ENCODE measurements at regions not wholly inside any gene's neighbourhood (a gene's known extent, or its start where the extent isn't known, plus 50 kb on each side); places are given as distances from the start of the nearest gene placed in this dataset.

GRCh38 chr20:22799687-22800086 lies 215.3 kb upstream of the FOXA2 start:
- H3K36me3 Mint-ChIP-seq = no peaks in the 10 kb centered on the region
- H3K4me1 Mint-ChIP-seq = no peaks in the 10 kb centered on the region
- ATAC-seq (ENCODE audit: low read depth) = no peak
- no peak overlapping the region for H3K27ac Mint-ChIP-seq
- H3K9me3 Mint-ChIP-seq = peaks cover 9% of the 10 kb centered on the region
- H3K4me3 Mint-ChIP-seq = no peak overlapping the region
- H3K27me3 Mint-ChIP-seq = peaks cover 2% of the 10 kb centered on the region
- no peak for DNase-seq (ENCODE audit: low spot score in 2 of 2)

DNA sequence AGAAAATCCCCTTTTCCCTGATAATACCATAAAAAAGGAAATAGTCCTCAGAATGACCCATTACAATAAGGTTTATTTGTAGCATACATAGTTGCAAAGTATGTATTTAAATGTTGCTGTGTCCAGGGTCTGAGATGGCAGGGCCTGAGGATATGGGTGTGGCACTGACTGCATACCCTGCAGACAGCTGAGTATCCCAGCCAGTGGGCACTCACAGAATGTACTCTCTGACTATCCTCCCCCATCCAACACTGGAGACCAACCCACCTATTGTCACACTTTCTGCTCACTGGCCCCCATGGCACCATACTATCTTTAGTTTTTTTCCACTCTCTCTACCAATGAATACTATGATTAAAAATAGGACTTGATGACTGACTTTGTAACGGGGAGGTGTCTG lies 215.8 kb upstream of the FOXA2 start:
- ATAC-seq (ENCODE audit: low read depth) (no peak), DNase-seq (ENCODE audit: low spot score in 2 of 2) (no peak)

GRCh38 chr20:22801528-22801927 lies 217.2 kb upstream of the FOXA2 start:
- Mint-ChIP-seq H3K4me3 (no peak overlapping the region), H3K4me1 (no peaks in the 10 kb centered on the region), H3K27ac (no peak overlapping the region), H3K9me3 (peaks cover 6% of the 10 kb centered on the region), H3K36me3 (no peaks in the 10 kb centered on the region), H3K27me3 (no peaks in the 10 kb centered on the region)
- DNase-seq (ENCODE audit: low spot score in 2 of 2) (no peak), ATAC-seq (ENCODE audit: low read depth) (no peak)

More for the DNA sequence above, 215.8 kb upstream of the FOXA2 start:
- no peak overlapping the region for H3K4me3 Mint-ChIP-seq
- no peaks in the 10 kb centered on the region for H3K36me3 Mint-ChIP-seq
- no peaks in the 10 kb centered on the region for H3K4me1 Mint-ChIP-seq
- no peak overlapping the region for H3K27ac Mint-ChIP-seq
- H3K27me3 Mint-ChIP-seq = peaks cover 2% of the 10 kb centered on the region
- H3K9me3 Mint-ChIP-seq = peaks cover 9% of the 10 kb centered on the region

DNA sequence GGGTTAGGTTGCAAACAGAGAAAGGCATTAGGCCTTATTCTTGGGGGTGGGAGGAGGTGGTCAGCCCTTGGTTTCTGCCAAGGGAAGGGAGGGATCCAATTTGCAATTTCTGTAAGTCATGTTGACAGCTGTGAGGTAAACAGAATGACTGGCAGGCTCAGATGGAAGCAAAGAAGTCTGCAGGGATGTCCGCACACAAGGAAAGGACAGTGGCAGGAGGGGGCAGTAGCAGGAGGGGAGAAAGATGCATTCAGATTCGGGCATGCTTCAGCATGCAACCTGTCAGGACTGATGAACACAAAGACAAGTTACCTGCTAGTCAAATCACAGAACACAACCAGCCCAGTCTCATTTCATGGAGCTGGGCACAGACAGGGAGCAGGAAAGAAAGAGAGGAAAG lies 217.9 kb upstream of the FOXA2 start:
- H3K27me3 Mint-ChIP-seq = no peaks in the 10 kb centered on the region
- ATAC-seq (ENCODE audit: low read depth) (no peak), DNase-seq (ENCODE audit: low spot score in 2 of 2) (no peak)
- no peaks in the 10 kb centered on the region for H3K36me3 Mint-ChIP-seq
- peaks cover 4% of the 10 kb centered on the region for H3K9me3 Mint-ChIP-seq
- no peaks in the 10 kb centered on the region for H3K4me1 Mint-ChIP-seq
- H3K4me3 Mint-ChIP-seq = no peak overlapping the region
- no peak overlapping the region for H3K27ac Mint-ChIP-seq

- no peaks in the 10 kb centered on the region for H3K9me3 Mint-ChIP-seq
- no peaks in the 10 kb centered on the region for H3K4me1 Mint-ChIP-seq
- H3K4me3 Mint-ChIP-seq = no peak overlapping the region
- no peaks in the 10 kb centered on the region for H3K27me3 Mint-ChIP-seq
- ATAC-seq (ENCODE audit: low read depth) (no peak), DNase-seq (ENCODE audit: low spot score in 2 of 2) (no peak)
- no peaks in the 10 kb centered on the region for H3K36me3 Mint-ChIP-seq
- H3K27ac Mint-ChIP-seq = no peak overlapping the region
These were observed 220.8 kb upstream of the FOXA2 start for GRCh38 chr20:22805219-22805618.

- H3K36me3 Mint-ChIP-seq = no peaks in the 10 kb centered on the region
- ATAC-seq (ENCODE audit: low read depth) (no peak), DNase-seq (ENCODE audit: low spot score in 2 of 2) (no peak)
- H3K27me3 Mint-ChIP-seq = no peaks in the 10 kb centered on the region
- no peaks in the 10 kb centered on the region for H3K9me3 Mint-ChIP-seq
- H3K27ac Mint-ChIP-seq = no peak overlapping the region
- H3K4me1 Mint-ChIP-seq = no peaks in the 10 kb centered on the region
- no peak overlapping the region for H3K4me3 Mint-ChIP-seq
These were observed 221.6 kb upstream of the FOXA2 start for GRCh38 chr20:22805996-22806395.

DNA sequence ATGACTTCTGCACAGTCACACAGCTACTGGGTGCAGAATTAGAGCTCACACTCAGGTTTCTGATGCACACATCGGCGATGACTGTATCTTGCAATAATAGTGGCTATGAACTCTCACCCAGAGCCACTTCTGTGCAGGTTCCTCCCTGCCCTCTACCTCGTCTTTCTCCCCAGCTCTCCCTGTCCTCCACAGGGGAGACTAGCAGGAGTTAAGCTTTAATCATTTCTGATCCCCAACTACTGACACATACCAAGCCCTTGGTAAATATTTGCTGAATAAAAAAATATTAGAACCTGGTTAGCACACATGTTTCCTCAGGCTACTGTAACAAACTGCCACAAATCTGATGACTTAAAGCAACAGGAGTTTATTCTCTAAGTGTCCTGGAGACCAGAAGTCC lies 222.7 kb upstream of the FOXA2 start:
- no peak overlapping the region for H3K27ac Mint-ChIP-seq
- no peaks in the 10 kb centered on the region for H3K36me3 Mint-ChIP-seq
- H3K9me3 Mint-ChIP-seq = no peaks in the 10 kb centered on the region
- H3K4me3 Mint-ChIP-seq = no peak overlapping the region
- H3K27me3 Mint-ChIP-seq = no peaks in the 10 kb centered on the region
- ATAC-seq (ENCODE audit: low read depth) (no peak), DNase-seq (ENCODE audit: low spot score in 2 of 2) (no peak)
- no peaks in the 10 kb centered on the region for H3K4me1 Mint-ChIP-seq

DNA sequence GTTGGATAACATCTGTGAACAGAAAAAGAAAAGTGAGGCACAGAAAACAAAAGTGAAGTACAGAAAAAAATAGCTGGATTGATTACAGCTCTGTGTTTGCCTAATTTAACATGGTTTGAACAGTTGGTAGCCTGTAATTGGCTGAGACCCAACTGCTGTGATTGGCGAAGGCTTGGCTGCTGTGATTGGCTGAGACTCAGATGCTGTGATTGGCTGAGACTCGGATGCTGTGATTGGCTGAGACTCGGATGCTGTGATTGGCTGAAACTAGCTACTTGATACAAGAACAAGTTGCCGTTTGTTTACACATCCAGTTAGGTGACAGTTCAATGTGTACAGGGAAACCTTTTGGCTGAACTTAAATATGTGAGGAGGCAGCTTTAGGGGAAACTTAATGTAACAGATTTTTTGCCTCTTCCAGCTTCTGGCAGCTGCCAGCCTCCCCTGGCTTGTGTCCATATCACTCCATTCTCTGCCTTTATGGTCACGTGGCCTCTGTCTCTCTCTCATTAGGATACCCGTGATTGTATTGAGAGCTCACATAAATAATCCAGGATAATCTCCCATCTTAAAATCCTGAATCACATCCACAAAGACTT lies 223.4 kb upstream of the FOXA2 start:
- no peak for ATAC-seq (ENCODE audit: low read depth)
- Mint-ChIP-seq H3K4me1 (no peaks in the 10 kb centered on the region), H3K36me3 (no peaks in the 10 kb centered on the region)

DNA sequence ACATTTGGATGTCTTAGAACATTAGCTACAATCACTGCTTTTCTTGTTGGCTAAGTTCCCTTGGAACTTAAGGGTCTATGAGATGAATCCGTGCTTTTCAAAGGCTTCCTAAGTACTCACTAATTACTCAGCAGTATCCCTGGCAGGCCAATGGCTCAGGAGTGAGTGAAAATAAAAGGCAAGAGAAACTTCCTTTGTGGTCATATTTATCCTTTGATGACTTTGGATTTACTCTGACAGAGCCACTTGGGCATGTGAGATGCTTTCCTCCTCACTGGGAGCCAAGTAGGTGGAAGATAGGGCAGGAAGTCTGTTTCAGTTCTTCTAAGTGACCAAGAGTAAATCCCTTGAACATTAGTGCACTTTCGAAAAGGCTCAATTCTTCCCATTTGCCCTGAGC lies 224.3 kb upstream of the FOXA2 start:
- Mint-ChIP-seq H3K4me1 (no peaks in the 10 kb centered on the region), H3K36me3 (no peaks in the 10 kb centered on the region), H3K4me3 (no peak overlapping the region), H3K9me3 (no peaks in the 10 kb centered on the region), H3K27me3 (no peaks in the 10 kb centered on the region), H3K27ac (no peak overlapping the region)
- DNase-seq (ENCODE audit: low spot score in 2 of 2) (no peak), ATAC-seq (ENCODE audit: low read depth) (no peak)

More for the DNA sequence above, 223.4 kb upstream of the FOXA2 start:
- Mint-ChIP-seq H3K4me3 (no peak overlapping the region), H3K9me3 (no peaks in the 10 kb centered on the region), H3K27ac (no peak overlapping the region), H3K27me3 (no peaks in the 10 kb centered on the region)
- no peak for DNase-seq (ENCODE audit: low spot score in 2 of 2)

GRCh38 chr20:22810030-22810429 lies 225.1 kb upstream of the SSTR4 start:
- no peaks in the 10 kb centered on the region for H3K9me3 Mint-ChIP-seq
- no peak overlapping the region for H3K27ac Mint-ChIP-seq
- DNase-seq (ENCODE audit: low spot score in 2 of 2) (no peak), ATAC-seq (ENCODE audit: low read depth) (no peak)
- H3K4me1 Mint-ChIP-seq = no peaks in the 10 kb centered on the region
- no peaks in the 10 kb centered on the region for H3K36me3 Mint-ChIP-seq
- peaks cover 1% of the 10 kb centered on the region for H3K27me3 Mint-ChIP-seq
- H3K4me3 Mint-ChIP-seq = no peak overlapping the region

DNA sequence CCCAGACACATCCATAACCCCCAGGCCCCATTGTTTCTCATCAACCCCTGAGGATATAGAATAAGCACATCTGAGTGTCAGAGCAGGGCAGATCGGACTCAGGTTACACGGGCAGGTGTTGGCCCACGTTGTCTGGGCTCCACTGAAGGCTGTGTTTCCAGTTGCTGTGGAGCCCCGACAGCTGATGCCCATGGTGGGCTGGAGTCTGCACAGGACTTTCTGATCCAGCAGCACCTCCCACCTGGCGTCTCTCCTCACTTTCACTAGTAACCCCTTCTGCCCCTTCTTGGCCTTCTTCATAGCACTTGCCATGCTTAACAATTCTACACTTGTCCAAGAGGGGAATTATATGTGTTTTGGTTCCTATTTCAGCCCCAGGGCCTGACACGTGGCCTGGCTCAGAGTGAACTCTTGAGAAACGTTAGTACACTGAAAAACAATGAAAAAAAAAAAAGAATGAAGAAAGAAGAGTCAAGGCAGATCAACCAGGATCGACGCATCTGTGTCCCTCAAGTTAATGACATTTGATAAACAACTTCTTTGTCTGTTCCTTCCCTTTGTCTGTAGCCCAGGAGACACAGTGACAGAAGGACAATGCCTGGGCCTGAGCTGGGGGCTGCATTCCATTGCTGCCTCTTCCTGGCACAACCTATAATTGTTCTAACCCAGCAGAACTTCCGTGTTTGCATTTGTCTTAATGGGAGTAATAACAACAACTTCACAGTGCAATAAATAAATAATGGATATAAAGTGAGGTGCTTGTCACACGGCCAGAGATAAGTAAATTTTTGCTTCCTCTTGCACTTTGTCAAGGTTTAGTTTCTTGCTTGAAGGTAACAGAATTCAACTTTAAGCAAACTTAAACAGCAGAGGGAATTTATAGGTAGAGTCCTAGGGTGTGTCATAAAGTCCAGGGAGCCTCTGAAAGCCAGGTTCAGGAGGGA lies 224.2 kb upstream of the SSTR4 start:
- Mint-ChIP-seq H3K27me3 (peaks cover 1% of the 10 kb centered on the region), H3K9me3 (no peaks in the 10 kb centered on the region), H3K4me1 (no peaks in the 10 kb centered on the region), H3K36me3 (no peaks in the 10 kb centered on the region), H3K27ac (no peak overlapping the region), H3K4me3 (no peak overlapping the region)
- ATAC-seq (ENCODE audit: low read depth) = no peak
- DNase-seq (ENCODE audit: low spot score in 2 of 2) = no peak

GRCh38 chr20:22814471-22815205 lies 220.5 kb upstream of the SSTR4 start:
- Mint-ChIP-seq H3K36me3 (no peaks in the 10 kb centered on the region), H3K4me1 (no peaks in the 10 kb centered on the region), H3K9me3 (peaks cover 2% of the 10 kb centered on the region)

DNA sequence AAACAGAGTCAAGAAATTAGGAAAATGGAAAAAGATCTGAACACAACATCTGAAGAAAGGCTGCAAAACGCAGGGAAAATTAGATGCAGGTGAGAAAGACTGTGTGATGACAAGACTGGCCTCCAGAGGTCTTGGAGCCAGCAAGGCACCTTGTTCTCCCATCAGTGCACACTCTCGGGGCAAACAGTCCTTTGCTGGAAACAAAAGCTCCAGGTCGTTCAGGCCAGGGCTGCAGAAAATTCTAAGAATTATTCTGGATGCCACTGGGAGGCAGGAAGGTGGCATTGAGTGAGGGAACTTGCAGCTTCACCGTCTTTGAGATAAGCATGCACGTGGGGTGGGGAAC lies 219.9 kb upstream of the SSTR4 start:
- peaks cover 4% of the 10 kb centered on the region for H3K27me3 Mint-ChIP-seq
- no peaks in the 10 kb centered on the region for H3K4me1 Mint-ChIP-seq
- ATAC-seq (ENCODE audit: low read depth) = no peak
- H3K9me3 Mint-ChIP-seq = peaks cover 2% of the 10 kb centered on the region
- no peak overlapping the region for H3K27ac Mint-ChIP-seq
- no peak overlapping the region for H3K4me3 Mint-ChIP-seq
- no peaks in the 10 kb centered on the region for H3K36me3 Mint-ChIP-seq
- no peak for DNase-seq (ENCODE audit: low spot score in 2 of 2)

More at GRCh38 chr20:22814471-22815205, 220.5 kb upstream of the SSTR4 start:
- Mint-ChIP-seq H3K27ac (no peak overlapping the region), H3K27me3 (peaks cover 4% of the 10 kb centered on the region), H3K4me3 (no peak overlapping the region)
- ATAC-seq (ENCODE audit: low read depth) (no peak), DNase-seq (ENCODE audit: low spot score in 2 of 2) (no peak)

DNA sequence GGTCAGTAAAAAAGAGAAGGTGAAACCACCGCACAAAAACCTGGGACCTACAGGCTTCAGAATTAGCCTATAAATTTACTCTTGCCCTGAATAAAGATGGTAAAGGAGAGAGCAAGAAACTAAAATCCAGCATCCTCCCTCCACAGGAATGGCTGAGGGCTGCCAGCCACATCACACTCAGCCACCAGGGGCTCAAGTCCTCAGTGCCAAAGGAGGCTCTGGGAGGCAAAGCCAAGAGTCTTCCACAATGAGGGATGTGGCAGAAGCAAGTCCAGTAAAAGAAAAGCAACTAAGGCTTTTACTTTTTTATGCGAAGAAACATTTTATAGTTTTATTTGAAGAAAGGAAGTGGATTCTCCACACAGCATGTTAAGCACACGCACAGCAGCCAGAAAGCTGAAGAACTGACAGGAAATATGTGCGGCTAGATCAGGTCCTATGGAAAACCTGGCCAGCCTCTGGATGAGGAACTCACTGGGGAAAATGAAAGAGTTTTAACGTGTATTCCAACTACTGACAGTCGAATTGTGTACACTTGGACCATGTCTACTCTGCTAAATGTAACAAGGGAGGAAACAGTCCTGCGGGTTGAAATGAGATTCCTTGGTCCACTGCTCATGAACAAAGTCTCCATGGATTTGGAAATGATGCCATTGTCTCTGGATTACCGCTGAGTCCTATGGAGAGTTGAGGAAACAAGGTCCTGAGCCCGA lies 219.4 kb upstream of the SSTR4 start:
- peaks cover 2% of the 10 kb centered on the region for H3K9me3 Mint-ChIP-seq
- DNase-seq (ENCODE audit: low spot score in 2 of 2) (no peak), ATAC-seq (ENCODE audit: low read depth) (no peak)
- no peak overlapping the region for H3K4me3 Mint-ChIP-seq
- H3K4me1 Mint-ChIP-seq = no peaks in the 10 kb centered on the region
- H3K27ac Mint-ChIP-seq = no peak overlapping the region
- peaks cover 4% of the 10 kb centered on the region for H3K27me3 Mint-ChIP-seq
- no peaks in the 10 kb centered on the region for H3K36me3 Mint-ChIP-seq
